Suprapubic skin (tissue), 4 donors: ENCODE measurements at regions not wholly inside any gene's neighbourhood (a gene's known extent, or its start where the extent isn't known, plus 50 kb on each side); places are given as distances from the start of the nearest gene placed in this dataset.

ENCODE experiments used
- DNase-seq, 2 donors: peaks; one replicate each; pipeline ENCODE4 v3.0.0-alpha.2; 2019; ENCODE audit warnings: low spot score in 2 of 2
- H3K27ac ChIP-seq: fragments of 200-600 bp; sonication (generic); one replicate; pipeline ENCODE4 v1.5.1; 2019
- H3K27me3 ChIP-seq: fragments of 200-600 bp; sonication (generic); one replicate; pipeline ENCODE4 v1.5.1; 2019
- H3K36me3 ChIP-seq: fragments of 200-600 bp; sonication (generic); one replicate; pipeline ENCODE4 v1.5.1; 2019
- H3K4me1 ChIP-seq: fragments of 200-600 bp; sonication (generic); one replicate; pipeline ENCODE4 v1.5.1; 2019
- H3K4me3 ChIP-seq: fragments of 200-600 bp; sonication (generic); one replicate; pipeline ENCODE4 v1.5.1; 2019; ENCODE audit warnings: mild to moderate bottlenecking
- H3K9me3 ChIP-seq: fragments of 200-600 bp; sonication (generic); one replicate; pipeline ENCODE4 v1.5.1; 2019
- EP300 ChIP-seq: sonication (generic); formaldehyde crosslinking; IDR thresholded peaks from one replicate; pipeline ENCODE4 v1.6.1; 2017; ENCODE audit warnings: antibody characterized with exemption
- POLR2A ChIP-seq, 2 donors: fragments of 450-650 bp; IDR thresholded peaks; one replicate each; pipeline ENCODE4 v1.6.1; 2017; ENCODE audit warnings: antibody characterized with exemption in 2 of 2, mild to moderate bottlenecking in 2 of 2, moderate library complexity in 2 of 2
- POLR2AphosphoS5 ChIP-seq, 3 donors: sonication (generic); formaldehyde crosslinking; IDR thresholded peaks; one replicate each; pipeline ENCODE4 v1.6.1; 2017; ENCODE audit warnings: antibody characterized with exemption in 3 of 3
- WGBS: methylation state at CpG from one replicate; pipeline ENCODE4 v1.1.5; 2018; 5-methylcytosine and 5-hydroxymethylcytosine counted together
- TF ChIP-seq, protein P1 (sequence below), 2 donors: fragments of 200-600 bp in 1 of 2; fragments of 450-650 bp in 1 of 2; sonication (generic) in 1 of 2; IDR thresholded peaks; one replicate each; pipeline ENCODE4 v1.5.1; 2016 to 2019; ENCODE audit warnings: antibody characterized with exemption in 2 of 2, mild to moderate bottlenecking in 1 of 2, moderate library complexity in 1 of 2

- no peaks in the 10 kb centered on the region for H3K9me3 ChIP-seq
- TF ChIP-seq, protein P1, sequence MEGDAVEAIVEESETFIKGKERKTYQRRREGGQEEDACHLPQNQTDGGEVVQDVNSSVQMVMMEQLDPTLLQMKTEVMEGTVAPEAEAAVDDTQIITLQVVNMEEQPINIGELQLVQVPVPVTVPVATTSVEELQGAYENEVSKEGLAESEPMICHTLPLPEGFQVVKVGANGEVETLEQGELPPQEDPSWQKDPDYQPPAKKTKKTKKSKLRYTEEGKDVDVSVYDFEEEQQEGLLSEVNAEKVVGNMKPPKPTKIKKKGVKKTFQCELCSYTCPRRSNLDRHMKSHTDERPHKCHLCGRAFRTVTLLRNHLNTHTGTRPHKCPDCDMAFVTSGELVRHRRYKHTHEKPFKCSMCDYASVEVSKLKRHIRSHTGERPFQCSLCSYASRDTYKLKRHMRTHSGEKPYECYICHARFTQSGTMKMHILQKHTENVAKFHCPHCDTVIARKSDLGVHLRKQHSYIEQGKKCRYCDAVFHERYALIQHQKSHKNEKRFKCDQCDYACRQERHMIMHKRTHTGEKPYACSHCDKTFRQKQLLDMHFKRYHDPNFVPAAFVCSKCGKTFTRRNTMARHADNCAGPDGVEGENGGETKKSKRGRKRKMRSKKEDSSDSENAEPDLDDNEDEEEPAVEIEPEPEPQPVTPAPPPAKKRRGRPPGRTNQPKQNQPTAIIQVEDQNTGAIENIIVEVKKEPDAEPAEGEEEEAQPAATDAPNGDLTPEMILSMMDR (IDR thresholded peaks at IDR 0.05): no peak
- TF ChIP-seq EP300 (no peak), POLR2A (IDR thresholded peaks at IDR 0.05) (no peak), POLR2AphosphoS5 (IDR thresholded peaks at IDR 0.05) (no peak)
- WGBS: 64% methylated on average over 10 of the region's 10 CpGs
- H3K4me3 ChIP-seq: no peak overlapping the region
- no peaks in the 10 kb centered on the region for H3K4me1 ChIP-seq
- DNase-seq: no peak
- no peaks in the 10 kb centered on the region for H3K36me3 ChIP-seq
- H3K27ac ChIP-seq: no peak overlapping the region
- H3K27me3 ChIP-seq: no peaks in the 10 kb centered on the region
Measured at GRCh38 chr18:6644836-6645627, 84.5 kb upstream of the ARHGAP28 start.

GRCh38 chr18:6646801-6647200 is 82.7 kb upstream of the ARHGAP28 start:
- WGBS: 77% methylated on average over 5 of the region's 5 CpGs
- Histone ChIP-seq H3K9me3 (no peaks in the 10 kb centered on the region), H3K36me3 (no peaks in the 10 kb centered on the region), H3K27ac (no peak overlapping the region), H3K4me1 (peaks cover under 1% of the 10 kb centered on the region), H3K4me3 (no peak overlapping the region), H3K27me3 (no peaks in the 10 kb centered on the region)
- DNase-seq: no peak
- TF ChIP-seq POLR2AphosphoS5 (IDR thresholded peaks at IDR 0.05) (no peak), POLR2A (IDR thresholded peaks at IDR 0.05) (no peak), EP300 (no peak)
- TF ChIP-seq, protein P1 (IDR thresholded peaks at IDR 0.05): no peak

DNA sequence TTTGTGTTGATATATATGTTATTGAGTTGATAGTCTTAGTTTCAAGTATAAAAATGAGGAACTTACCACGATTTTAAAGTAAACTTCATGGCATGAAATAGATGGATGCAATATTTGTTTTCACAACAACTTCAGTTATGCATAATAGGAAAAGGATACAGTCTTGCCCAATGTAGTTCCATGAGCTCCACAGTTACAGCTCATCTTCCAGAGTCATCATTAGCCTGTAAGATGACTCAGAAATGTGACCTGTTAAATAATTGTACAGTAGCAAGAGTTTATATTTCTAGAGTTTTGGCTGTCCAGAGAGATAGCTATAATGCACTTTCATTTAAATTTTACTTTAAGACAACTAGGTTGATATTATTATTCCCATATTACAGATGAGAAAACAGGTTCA is 80.9 kb upstream of the ARHGAP28 start:
- Histone ChIP-seq H3K27ac (no peak overlapping the region), H3K4me1 (peaks cover 5% of the 10 kb centered on the region), H3K4me3 (no peak overlapping the region), H3K27me3 (no peaks in the 10 kb centered on the region), H3K9me3 (no peaks in the 10 kb centered on the region), H3K36me3 (no peaks in the 10 kb centered on the region)
- TF ChIP-seq, protein P1 (IDR thresholded peaks at IDR 0.05): no peak
- TF ChIP-seq POLR2A (IDR thresholded peaks at IDR 0.05) (no peak), EP300 (no peak), POLR2AphosphoS5 (IDR thresholded peaks at IDR 0.05) (no peak)
- no peak for DNase-seq
- WGBS: 74% methylated on average over 1 of the region's 1 CpG

DNA sequence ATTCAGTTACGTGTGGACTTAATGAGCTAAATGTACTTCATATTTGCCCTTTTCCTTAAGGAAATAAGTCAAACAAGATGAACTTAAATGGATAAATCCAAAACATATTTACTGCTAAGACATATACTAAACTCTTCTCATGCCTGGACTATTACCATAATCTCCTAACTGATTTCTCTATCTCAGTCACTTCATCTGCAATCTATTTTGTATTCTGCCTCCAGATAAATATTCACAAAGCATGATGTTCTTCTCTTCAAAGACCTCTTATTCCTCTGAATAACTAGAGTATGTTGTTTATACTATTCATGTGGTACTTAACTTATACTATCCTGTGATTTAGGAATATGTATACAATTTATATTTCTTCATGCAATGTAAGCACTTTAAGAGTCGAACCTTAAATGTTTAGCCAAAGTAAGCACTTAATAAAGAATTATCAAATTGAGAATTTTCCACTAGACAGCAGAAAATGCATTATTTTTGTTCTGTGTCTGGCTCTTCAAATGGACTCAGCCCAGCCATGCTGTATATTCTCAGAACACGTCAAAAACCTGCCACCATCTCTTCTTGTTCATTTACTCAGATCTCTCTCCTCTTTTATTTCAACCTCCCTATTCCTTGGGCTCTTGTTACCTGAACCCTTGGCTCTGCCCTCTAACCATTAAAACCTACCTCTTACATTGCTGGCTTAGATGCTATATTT is 79.9 kb upstream of the ARHGAP28 start:
- TF ChIP-seq POLR2AphosphoS5 (IDR thresholded peaks at IDR 0.05): no peak
- no peak for DNase-seq
- whole genome bisulfite sequencing: 83% methylated on average over 3 of the region's 3 CpGs

DNA sequence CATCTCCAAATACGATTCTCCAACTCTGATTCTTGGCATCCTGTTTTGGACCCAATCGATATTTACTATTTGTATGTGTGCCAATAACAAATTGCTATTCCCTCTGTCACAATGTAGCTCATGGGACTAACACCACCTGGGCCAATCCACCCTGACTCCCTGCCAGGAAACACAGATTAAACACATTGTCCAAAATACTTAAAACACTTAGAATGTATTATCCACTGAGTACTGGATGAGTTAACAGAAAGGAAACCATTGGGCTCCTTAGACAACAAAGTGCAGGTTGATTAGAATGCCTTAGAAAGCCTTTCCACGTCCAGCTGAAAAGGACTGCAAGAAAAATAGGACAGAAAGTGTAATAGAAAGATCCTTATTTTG is 79.4 kb upstream of the ARHGAP28 start:
- Histone ChIP-seq H3K27ac (no peak overlapping the region), H3K36me3 (no peaks in the 10 kb centered on the region), H3K4me1 (peaks cover 5% of the 10 kb centered on the region), H3K9me3 (no peaks in the 10 kb centered on the region), H3K27me3 (no peaks in the 10 kb centered on the region), H3K4me3 (no peak overlapping the region)
- 37% methylated on average over 3 of the region's 3 CpGs for WGBS
- TF ChIP-seq POLR2A (IDR thresholded peaks at IDR 0.05) (no peak), EP300 (no peak), POLR2AphosphoS5 (IDR thresholded peaks at IDR 0.05) (no peak)
- TF ChIP-seq, protein P1 (IDR thresholded peaks at IDR 0.05): no peak
- no peak for DNase-seq

More for the DNA sequence above, 79.9 kb upstream of the ARHGAP28 start:
- no peak overlapping the region for H3K4me3 ChIP-seq
- no peak overlapping the region for H3K27ac ChIP-seq
- no peaks in the 10 kb centered on the region for H3K9me3 ChIP-seq
- no peaks in the 10 kb centered on the region for H3K27me3 ChIP-seq
- peaks cover 5% of the 10 kb centered on the region for H3K4me1 ChIP-seq
- no peaks in the 10 kb centered on the region for H3K36me3 ChIP-seq
